RWPE2 (cell line): ENCODE measurements at regions not wholly inside any gene's neighbourhood (a gene's known extent, or its start where the extent isn't known, plus 50 kb on each side); places are given as distances from the start of the nearest gene placed in this dataset.

Source experiments
- ATAC-seq: fragments of 200-7000 bp; cut with Tn5 transposase; 3 replicates; pipeline ENCODE4 v1.9.1; 2021; ENCODE audit warnings: low read depth
- DNase-seq: peaks from one replicate; pipeline ENCODE4 v3.0.0-alpha.2; 2020; ENCODE audit warnings: low spot score
- H3K27ac ChIP-seq: fragments of 450-650 bp; 2 replicates; pipeline ENCODE4 v1.5.1; 2017; ENCODE audit warnings: mild to moderate bottlenecking; ENCODE audit not compliant: poor library complexity, severe bottlenecking
- H3K27me3 ChIP-seq: fragments of 250-450 bp; sonication (Bioruptor Pico); 2 replicates; pipeline ENCODE4 v1.5.1; 2021; ENCODE audit warnings: mild to moderate bottlenecking, moderate library complexity; ENCODE audit not compliant: insufficient read depth, poor library complexity, severe bottlenecking
- H3K36me3 ChIP-seq: fragments of 250-450 bp; sonication (Bioruptor Pico); 2 replicates; pipeline ENCODE4 v1.5.1; 2020; ENCODE audit warnings: low read depth, mild to moderate bottlenecking, moderate library complexity
- H3K4me1 ChIP-seq: fragments of 250-450 bp; sonication (Bioruptor Pico); 2 replicates; pipeline ENCODE4 v1.5.1; 2021; ENCODE audit warnings: mild to moderate bottlenecking, moderate library complexity; ENCODE audit not compliant: insufficient read depth, poor library complexity, severe bottlenecking
- H3K4me3 ChIP-seq: fragments of 250-450 bp; sonication (Bioruptor Pico); 2 replicates; pipeline ENCODE4 v1.5.1; 2021; ENCODE audit warnings: mild to moderate bottlenecking, moderate library complexity; ENCODE audit not compliant: severe bottlenecking
- H3K9me3 ChIP-seq: fragments of 250-450 bp; sonication (Bioruptor Pico); 2 replicates; pipeline ENCODE4 v1.5.1; 2021; ENCODE audit warnings: mild to moderate bottlenecking, moderate library complexity; ENCODE audit not compliant: severe bottlenecking
- CTCF ChIP-seq: fragments of 450-650 bp; IDR thresholded peaks from one replicate; pipeline ENCODE4 v1.5.1; 2017; ENCODE audit warnings: mild to moderate bottlenecking, moderate library complexity; ENCODE audit not compliant: poor library complexity, severe bottlenecking

- Histone ChIP-seq H3K36me3 (no peaks in the 10 kb centered on the region), H3K27me3 (no peaks in the 10 kb centered on the region), H3K4me1 (peaks cover 8% of the 10 kb centered on the region), H3K27ac (no peak overlapping the region), H3K9me3 (no peaks in the 10 kb centered on the region), H3K4me3 (no peak overlapping the region)
- ATAC-seq (no peak), DNase-seq (no peak)
- TF ChIP-seq CTCF = no peak
Observed at GRCh38 chr16:51938861-51939260, 608.1 kb downstream of the TOX3 start.

GRCh38 chr16:51937771-51938170 lies 609.2 kb downstream of the TOX3 start:
- no peak for ATAC-seq
- no peak overlapping the region for H3K4me3 ChIP-seq
- H3K36me3 ChIP-seq = no peaks in the 10 kb centered on the region
- TF ChIP-seq CTCF = no peak
- DNase-seq = no peak
- peaks cover 8% of the 10 kb centered on the region for H3K4me1 ChIP-seq
- H3K27me3 ChIP-seq = no peaks in the 10 kb centered on the region
- H3K9me3 ChIP-seq = no peaks in the 10 kb centered on the region
- no peak overlapping the region for H3K27ac ChIP-seq

GRCh38 chr16:51936846-51937245 lies 610.1 kb downstream of the TOX3 start:
- Histone ChIP-seq H3K36me3 (no peaks in the 10 kb centered on the region), H3K27ac (no peak overlapping the region), H3K9me3 (no peaks in the 10 kb centered on the region), H3K4me1 (peaks cover 8% of the 10 kb centered on the region), H3K27me3 (no peaks in the 10 kb centered on the region), H3K4me3 (no peak overlapping the region)
- no peak for TF ChIP-seq CTCF
- no peak for ATAC-seq
- no peak for DNase-seq

- no peak for DNase-seq
Observed at GRCh38 chr16:51932317-51932716, 614.6 kb downstream of the TOX3 start.

More at GRCh38 chr16:51932317-51932716, 614.6 kb downstream of the TOX3 start:
- H3K9me3 ChIP-seq = no peaks in the 10 kb centered on the region
- H3K4me1 ChIP-seq = peaks cover 5% of the 10 kb centered on the region
- no peak for TF ChIP-seq CTCF
- H3K4me3 ChIP-seq = no peak overlapping the region
- ATAC-seq = no peak
- H3K27me3 ChIP-seq = peaks cover 7% of the 10 kb centered on the region
- no peak overlapping the region for H3K27ac ChIP-seq
- H3K36me3 ChIP-seq = no peaks in the 10 kb centered on the region
